ENCODE measurements at regions not wholly inside any gene's neighbourhood (a gene's known extent, or its start where the extent isn't known, plus 50 kb on each side); places are given as distances from the start of the nearest gene placed in this dataset.

- no peak overlapping the region for H4K8ac ChIP-seq (ENCODE audit: low read depth, low read length)
- WGBS, 2 donors (ENCODE audit: extremely low coverage in 2 of 2, insufficient read length in 2 of 2, insufficient replicate concordance in 1 of 2) = no CpG with 5 or more reads among the region's 15 CpGs
- no peak overlapping the region for H3K23ac ChIP-seq (ENCODE audit: low read depth, low read length, poor library complexity)
- H2BK5ac ChIP-seq (ENCODE audit: low read length) = no peak overlapping the region
- peaks cover 0 to 4% of the 10 kb centered on the region in 2 donors for H3K4me1 ChIP-seq (ENCODE audit: control insufficient read depth in 2 of 2, insufficient read depth in 1 of 2, low read depth in 1 of 2, low read length in 2 of 2)
- no peak overlapping the region for H3K27ac ChIP-seq (replicated peaks; ENCODE audit: low read length)
- no peak overlapping the region for H2BK12ac ChIP-seq (ENCODE audit: low read length)
- H2BK15ac ChIP-seq (ENCODE audit: low read length) = no peak overlapping the region
- no peaks in the 10 kb centered on the region for H3K27me3 ChIP-seq (ENCODE audit: control insufficient read depth in 3 of 3, insufficient read depth in 3 of 3, low read depth in 1 of 3, low read length in 3 of 3)
- H3K36me3 ChIP-seq (replicated peaks in 1 of 2; ENCODE audit: control insufficient read depth in 2 of 2, insufficient read depth in 2 of 2, low read length in 2 of 2) = peaks cover 0 to 4% of the 10 kb centered on the region in 2 donors
- no peak overlapping the region for H2AK5ac ChIP-seq (ENCODE audit: low read depth, low read length)
- no peak overlapping the region for H2AFZ ChIP-seq (ENCODE audit: low read length)
- no peak overlapping the region for H3K18ac ChIP-seq (ENCODE audit: low read length)
- H3K9me3 ChIP-seq (replicated peaks in 1 of 2; ENCODE audit: control insufficient read depth in 2 of 2, insufficient read depth in 1 of 2, low read depth in 1 of 2, low read length in 2 of 2) = peaks cover 0 to 7% of the 10 kb centered on the region in 2 donors
- no peak for DNase-seq (ENCODE audit: low spot score)
- H3K14ac ChIP-seq (ENCODE audit: low read length) = no peak overlapping the region
- no peak overlapping the region for H3K4me3 ChIP-seq (ENCODE audit: low read length in 2 of 2)
- H3K4me2 ChIP-seq (ENCODE audit: insufficient read depth, low read length, poor library complexity, severe bottlenecking) = no peak overlapping the region
- no peak overlapping the region for H3K9ac ChIP-seq (ENCODE audit: low read depth, low read length, poor library complexity)
- H3K4ac ChIP-seq (ENCODE audit: low read length) = no peak overlapping the region
- H3K79me1 ChIP-seq (ENCODE audit: low read depth, low read length) = no peaks in the 10 kb centered on the region
- no peak overlapping the region for H4K91ac ChIP-seq (ENCODE audit: low read depth, low read length, poor library complexity)
- no peak overlapping the region for H2BK120ac ChIP-seq (ENCODE audit: low read depth, low read length)
Measured at GRCh38 chrX:874061-874460, 243.5 kb downstream of the SHOX start.

- H2BK5ac ChIP-seq (ENCODE audit: low read length) = no peak overlapping the region
- H3K18ac ChIP-seq (ENCODE audit: low read length) = no peak overlapping the region
- no peak overlapping the region for H4K91ac ChIP-seq (ENCODE audit: low read depth, low read length, poor library complexity)
- H3K27ac ChIP-seq (replicated peaks; ENCODE audit: low read length) = no peak overlapping the region
- H3K14ac ChIP-seq (ENCODE audit: low read length) = no peak overlapping the region
- no peak overlapping the region for H3K23ac ChIP-seq (ENCODE audit: low read depth, low read length, poor library complexity)
- no CpG with 5 or more reads among the region's 7 CpGs for WGBS, 2 donors (ENCODE audit: extremely low coverage in 2 of 2, insufficient read length in 2 of 2, insufficient replicate concordance in 1 of 2)
- H3K79me1 ChIP-seq (ENCODE audit: low read depth, low read length) = no peaks in the 10 kb centered on the region
- no peak overlapping the region for H2BK120ac ChIP-seq (ENCODE audit: low read depth, low read length)
- H2BK12ac ChIP-seq (ENCODE audit: low read length) = no peak overlapping the region
- no peak overlapping the region for H4K8ac ChIP-seq (ENCODE audit: low read depth, low read length)
- no peak overlapping the region for H2BK15ac ChIP-seq (ENCODE audit: low read length)
- peaks cover 0 to 7% of the 10 kb centered on the region in 2 donors for H3K9me3 ChIP-seq (replicated peaks in 1 of 2; ENCODE audit: control insufficient read depth in 2 of 2, insufficient read depth in 1 of 2, low read depth in 1 of 2, low read length in 2 of 2)
- H3K4me2 ChIP-seq (ENCODE audit: insufficient read depth, low read length, poor library complexity, severe bottlenecking) = no peak overlapping the region
- no peak overlapping the region for H3K4me3 ChIP-seq (ENCODE audit: low read length in 2 of 2)
- H2AK5ac ChIP-seq (ENCODE audit: low read depth, low read length) = no peak overlapping the region
- no peaks in the 10 kb centered on the region for H3K27me3 ChIP-seq (ENCODE audit: control insufficient read depth in 3 of 3, insufficient read depth in 3 of 3, low read depth in 1 of 3, low read length in 3 of 3)
- peaks cover 0 to 5% of the 10 kb centered on the region in 2 donors for H3K4me1 ChIP-seq (ENCODE audit: control insufficient read depth in 2 of 2, insufficient read depth in 1 of 2, low read depth in 1 of 2, low read length in 2 of 2)
- no peak overlapping the region for H3K9ac ChIP-seq (ENCODE audit: low read depth, low read length, poor library complexity)
- H2AFZ ChIP-seq (ENCODE audit: low read length) = no peak overlapping the region
- peaks cover 0 to 4% of the 10 kb centered on the region in 2 donors for H3K36me3 ChIP-seq (replicated peaks in 1 of 2; ENCODE audit: control insufficient read depth in 2 of 2, insufficient read depth in 2 of 2, low read length in 2 of 2)
- no peak overlapping the region for H3K4ac ChIP-seq (ENCODE audit: low read length)
- DNase-seq (ENCODE audit: low spot score) = no peak
Measured at GRCh38 chrX:873016-873415, 242.4 kb downstream of the SHOX start.

- H3K14ac ChIP-seq (ENCODE audit: low read length) = peak overlapping the region; percentile 97
- H3K27me3 ChIP-seq (ENCODE audit: control insufficient read depth in 3 of 3, insufficient read depth in 3 of 3, low read depth in 1 of 3, low read length in 3 of 3) = no peaks in the 10 kb centered on the region
- H3K18ac ChIP-seq (ENCODE audit: low read length) = peak overlapping the region; percentile 29
- H3K4me3 ChIP-seq (ENCODE audit: low read length in 2 of 2) = peak overlapping the region in 1 of 2 donors; percentile 73
- H2AK5ac ChIP-seq (ENCODE audit: low read depth, low read length) = no peak overlapping the region
- no CpG with 5 or more reads among the region's 19 CpGs for WGBS, 2 donors (ENCODE audit: extremely low coverage in 2 of 2, insufficient read length in 2 of 2, insufficient replicate concordance in 1 of 2)
- peak overlapping the region; percentile 88 for H4K91ac ChIP-seq (ENCODE audit: low read depth, low read length, poor library complexity)
- H3K23ac ChIP-seq (ENCODE audit: low read depth, low read length, poor library complexity) = peak overlapping the region; percentile 96
- no peak overlapping the region for H2BK15ac ChIP-seq (ENCODE audit: low read length)
- no peak overlapping the region for H2BK5ac ChIP-seq (ENCODE audit: low read length)
- no peak overlapping the region for H2AFZ ChIP-seq (ENCODE audit: low read length)
- H3K36me3 ChIP-seq (replicated peaks in 1 of 2; ENCODE audit: control insufficient read depth in 2 of 2, insufficient read depth in 2 of 2, low read length in 2 of 2) = peaks cover 0 to 4% of the 10 kb centered on the region in 2 donors
- no peaks in the 10 kb centered on the region for H3K79me1 ChIP-seq (ENCODE audit: low read depth, low read length)
- H3K27ac ChIP-seq (replicated peaks; ENCODE audit: low read length) = peak overlapping the region; percentile 20
- peak overlapping the region; percentile 72 for H3K4ac ChIP-seq (ENCODE audit: low read length)
- no peak overlapping the region for H3K4me2 ChIP-seq (ENCODE audit: insufficient read depth, low read length, poor library complexity, severe bottlenecking)
- H4K8ac ChIP-seq (ENCODE audit: low read depth, low read length) = peak overlapping the region; percentile 88
- H3K4me1 ChIP-seq (ENCODE audit: control insufficient read depth in 2 of 2, insufficient read depth in 1 of 2, low read depth in 1 of 2, low read length in 2 of 2) = peaks cover 0 to 10% of the 10 kb centered on the region in 2 donors
- DNase-seq (ENCODE audit: low spot score) = no peak
- peak overlapping the region; percentile 82 for H3K9ac ChIP-seq (ENCODE audit: low read depth, low read length, poor library complexity)
- peak overlapping the region; percentile 97 for H2BK12ac ChIP-seq (ENCODE audit: low read length)
- H3K9me3 ChIP-seq (replicated peaks in 1 of 2; ENCODE audit: control insufficient read depth in 2 of 2, insufficient read depth in 1 of 2, low read depth in 1 of 2, low read length in 2 of 2) = peaks cover 0 to 5% of the 10 kb centered on the region in 2 donors
- H2BK120ac ChIP-seq (ENCODE audit: low read depth, low read length) = peak overlapping the region; percentile 13
Measured at GRCh38 chrX:872090-872489, 241.5 kb downstream of the SHOX start.

GRCh38 chrX:871626-872025 is 241.0 kb downstream of the SHOX start:
- H2BK15ac ChIP-seq (ENCODE audit: low read length) = no peak overlapping the region
- no peak overlapping the region for H2AFZ ChIP-seq (ENCODE audit: low read length)
- H3K4me2 ChIP-seq (ENCODE audit: insufficient read depth, low read length, poor library complexity, severe bottlenecking) = no peak overlapping the region
- H3K27ac ChIP-seq (replicated peaks; ENCODE audit: low read length) = no peak overlapping the region
- H3K14ac ChIP-seq (ENCODE audit: low read length) = no peak overlapping the region
- peak overlapping the region in 1 of 2 donors; percentile 73 for H3K4me3 ChIP-seq (ENCODE audit: low read length in 2 of 2)
- H2AK5ac ChIP-seq (ENCODE audit: low read depth, low read length) = no peak overlapping the region
- no peak overlapping the region for H2BK12ac ChIP-seq (ENCODE audit: low read length)
- H3K23ac ChIP-seq (ENCODE audit: low read depth, low read length, poor library complexity) = no peak overlapping the region
- no CpG with 5 or more reads among the region's 10 CpGs for WGBS, 2 donors (ENCODE audit: extremely low coverage in 2 of 2, insufficient read length in 2 of 2, insufficient replicate concordance in 1 of 2)
- H3K18ac ChIP-seq (ENCODE audit: low read length) = no peak overlapping the region
- peaks cover 0 to 10% of the 10 kb centered on the region in 2 donors for H3K4me1 ChIP-seq (ENCODE audit: control insufficient read depth in 2 of 2, insufficient read depth in 1 of 2, low read depth in 1 of 2, low read length in 2 of 2)
- H3K79me1 ChIP-seq (ENCODE audit: low read depth, low read length) = no peaks in the 10 kb centered on the region
- H2BK120ac ChIP-seq (ENCODE audit: low read depth, low read length) = no peak overlapping the region
- DNase-seq (ENCODE audit: low spot score) = no peak
- H3K9me3 ChIP-seq (replicated peaks in 1 of 2; ENCODE audit: control insufficient read depth in 2 of 2, insufficient read depth in 1 of 2, low read depth in 1 of 2, low read length in 2 of 2) = peaks cover 0 to 5% of the 10 kb centered on the region in 2 donors
- H3K27me3 ChIP-seq (ENCODE audit: control insufficient read depth in 3 of 3, insufficient read depth in 3 of 3, low read depth in 1 of 3, low read length in 3 of 3) = no peaks in the 10 kb centered on the region
- peak overlapping the region; percentile 82 for H3K9ac ChIP-seq (ENCODE audit: low read depth, low read length, poor library complexity)
- H4K8ac ChIP-seq (ENCODE audit: low read depth, low read length) = no peak overlapping the region
- peaks cover 0 to 4% of the 10 kb centered on the region in 2 donors for H3K36me3 ChIP-seq (replicated peaks in 1 of 2; ENCODE audit: control insufficient read depth in 2 of 2, insufficient read depth in 2 of 2, low read length in 2 of 2)
- H2BK5ac ChIP-seq (ENCODE audit: low read length) = no peak overlapping the region
- H4K91ac ChIP-seq (ENCODE audit: low read depth, low read length, poor library complexity) = no peak overlapping the region
- no peak overlapping the region for H3K4ac ChIP-seq (ENCODE audit: low read length)
